Fibroblast of pulmonary artery (primary cell): ENCODE measurements at regions not wholly inside any gene's neighbourhood (a gene's known extent, or its start where the extent isn't known, plus 50 kb on each side); places are given as distances from the start of the nearest gene placed in this dataset.

ENCODE experiments used
- DNase-seq: peaks from one replicate; pipeline ENCODE4 v3.0.0-alpha.2; 2010; ENCODE audit warnings: low read depth
- H3K4me3 ChIP-seq: replicated peaks from 2 replicates; pipeline ENCODE4 v1.5.1; 2011; ENCODE audit warnings: low read depth, mild to moderate bottlenecking, control low read depth, low read length, moderate library complexity
- TF ChIP-seq, protein P1 (sequence below): IDR thresholded peaks from 2 replicates; pipeline ENCODE4 v1.5.1; 2011; ENCODE audit warnings: mild to moderate bottlenecking, control low read depth, low read length, inconsistent platforms; ENCODE audit errors: missing control alignments

GRCh38 chr4:140251571-140251970, 97.6 kb upstream of the MAML3 start:
- TF ChIP-seq, protein P1, sequence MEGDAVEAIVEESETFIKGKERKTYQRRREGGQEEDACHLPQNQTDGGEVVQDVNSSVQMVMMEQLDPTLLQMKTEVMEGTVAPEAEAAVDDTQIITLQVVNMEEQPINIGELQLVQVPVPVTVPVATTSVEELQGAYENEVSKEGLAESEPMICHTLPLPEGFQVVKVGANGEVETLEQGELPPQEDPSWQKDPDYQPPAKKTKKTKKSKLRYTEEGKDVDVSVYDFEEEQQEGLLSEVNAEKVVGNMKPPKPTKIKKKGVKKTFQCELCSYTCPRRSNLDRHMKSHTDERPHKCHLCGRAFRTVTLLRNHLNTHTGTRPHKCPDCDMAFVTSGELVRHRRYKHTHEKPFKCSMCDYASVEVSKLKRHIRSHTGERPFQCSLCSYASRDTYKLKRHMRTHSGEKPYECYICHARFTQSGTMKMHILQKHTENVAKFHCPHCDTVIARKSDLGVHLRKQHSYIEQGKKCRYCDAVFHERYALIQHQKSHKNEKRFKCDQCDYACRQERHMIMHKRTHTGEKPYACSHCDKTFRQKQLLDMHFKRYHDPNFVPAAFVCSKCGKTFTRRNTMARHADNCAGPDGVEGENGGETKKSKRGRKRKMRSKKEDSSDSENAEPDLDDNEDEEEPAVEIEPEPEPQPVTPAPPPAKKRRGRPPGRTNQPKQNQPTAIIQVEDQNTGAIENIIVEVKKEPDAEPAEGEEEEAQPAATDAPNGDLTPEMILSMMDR = no peak
- no peak for DNase-seq

DNA sequence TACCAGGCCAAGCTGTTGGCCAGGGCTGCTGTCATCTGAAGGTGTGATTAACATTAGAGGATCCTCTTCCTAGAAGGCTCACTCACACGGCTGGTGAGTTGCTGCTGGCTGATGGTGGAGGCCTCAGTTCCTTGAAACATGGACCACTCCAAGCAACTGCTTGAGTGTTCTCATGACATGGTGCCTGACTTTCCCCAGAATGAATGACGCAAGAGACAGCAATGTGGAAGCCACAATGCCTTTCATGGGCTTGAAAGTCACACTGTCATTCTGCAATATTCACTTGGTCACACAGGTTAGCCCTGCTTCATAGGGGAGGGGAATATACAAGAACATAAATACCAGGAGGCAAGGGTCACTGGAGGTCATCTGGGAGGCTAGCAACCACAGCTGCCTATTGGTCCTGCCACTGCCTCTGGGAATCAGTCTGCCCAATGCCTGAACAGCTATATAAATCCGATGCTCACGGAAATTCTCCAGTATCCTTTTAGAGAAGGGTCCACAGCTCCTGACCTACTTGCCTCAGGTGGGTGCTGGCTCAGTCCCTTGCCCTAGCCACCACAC, 97.1 kb upstream of the MAML3 start:
- TF ChIP-seq, protein P1 = no peak
- DNase-seq = no peak

More at GRCh38 chr4:140251571-140251970, 97.6 kb upstream of the MAML3 start:
- H3K4me3 ChIP-seq = no peak overlapping the region

DNA sequence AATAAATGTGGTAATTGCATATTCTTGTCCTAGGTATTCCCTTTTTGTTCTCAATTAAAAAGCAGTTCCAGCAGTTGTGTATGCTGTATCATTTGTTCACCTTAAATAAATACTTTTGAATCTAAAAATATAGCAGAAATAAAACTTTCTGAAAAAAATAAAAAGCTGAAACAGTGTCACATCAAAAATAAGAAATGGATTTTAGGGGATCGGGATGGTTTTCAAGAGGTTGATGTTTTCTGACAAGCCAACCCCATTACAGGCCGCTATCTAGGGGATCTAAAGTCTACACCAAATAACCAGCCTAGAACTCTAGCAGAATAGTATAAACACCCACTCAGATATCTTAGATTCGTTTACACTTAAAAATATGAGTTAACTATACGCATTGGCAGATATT, 95.4 kb upstream of the MAML3 start:
- no peak overlapping the region for H3K4me3 ChIP-seq
- TF ChIP-seq, protein P1 = no peak
- DNase-seq = peak; percentile 69

More for the DNA sequence above, 97.1 kb upstream of the MAML3 start:
- no peak overlapping the region for H3K4me3 ChIP-seq

DNA sequence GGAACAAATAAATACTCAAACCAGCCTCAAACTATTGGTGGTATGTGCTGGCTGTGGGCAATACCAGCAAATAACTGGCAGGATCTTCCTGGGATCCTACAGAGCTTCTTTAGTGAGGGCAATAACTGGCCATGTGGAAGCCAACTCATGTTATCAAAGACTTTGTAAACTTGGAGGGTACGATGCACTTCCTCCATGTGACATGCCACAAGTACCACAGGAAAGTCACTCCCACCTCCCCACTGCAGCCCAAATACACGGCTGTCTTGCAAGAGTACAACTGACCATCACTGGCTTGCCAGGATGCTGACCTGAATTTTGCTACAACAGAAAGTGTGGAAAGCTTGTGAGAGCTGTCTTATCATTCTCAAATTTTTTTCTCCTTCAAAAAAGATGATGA, 93.3 kb upstream of the MAML3 start:
- DNase-seq = no peak
- TF ChIP-seq, protein P1 = no peak
- no peak overlapping the region for H3K4me3 ChIP-seq

DNA sequence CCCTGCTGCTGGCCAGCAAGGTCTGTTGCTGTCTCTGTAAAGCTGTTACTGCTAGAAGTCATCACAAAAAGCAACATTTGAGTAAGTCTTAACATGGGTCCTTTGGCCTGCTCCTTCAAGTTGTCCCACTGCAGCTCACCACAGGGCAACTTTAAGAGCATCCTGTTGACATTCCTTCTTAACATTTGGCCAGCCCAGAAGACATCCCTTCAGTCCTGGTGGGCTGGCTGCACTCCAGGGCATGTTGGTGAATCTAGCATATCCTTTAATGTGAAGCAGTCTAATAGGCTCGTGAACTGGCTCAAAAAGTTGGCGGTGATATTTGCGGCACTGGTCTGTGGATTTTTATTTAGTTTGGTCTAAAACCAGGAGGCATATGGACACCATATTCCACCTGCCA, 92.2 kb upstream of the MAML3 start:
- TF ChIP-seq, protein P1 = no peak
- no peak overlapping the region for H3K4me3 ChIP-seq
- no peak for DNase-seq

- no peak for DNase-seq
- no peak overlapping the region for H3K4me3 ChIP-seq
- TF ChIP-seq, protein P1 = no peak
Observed at GRCh38 chr4:140244328-140244727, 90.3 kb upstream of the MAML3 start.

DNA sequence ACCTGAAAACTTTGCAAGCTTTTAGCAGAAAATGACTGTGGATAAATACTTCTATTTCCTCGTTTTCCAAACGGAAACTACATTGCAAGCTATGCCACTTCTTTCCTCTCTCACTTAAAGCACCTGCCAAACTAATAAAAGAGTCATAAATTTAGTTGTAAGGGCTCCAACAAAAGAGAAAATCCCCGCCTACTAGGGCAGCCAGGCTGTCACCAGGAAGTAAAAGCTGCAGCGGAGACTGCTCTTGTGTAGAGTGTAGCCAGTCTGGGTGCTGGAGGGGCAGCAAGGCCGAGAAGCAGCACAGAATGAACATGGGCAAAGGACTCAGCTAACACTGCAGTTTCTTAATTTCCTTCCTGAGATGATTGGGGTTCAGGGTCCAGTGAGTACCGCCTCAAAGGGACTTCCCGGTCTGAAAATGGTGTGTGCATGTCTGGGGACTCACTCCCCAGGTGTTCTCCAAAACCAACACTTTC, 89.3 kb upstream of the MAML3 start:
- TF ChIP-seq, protein P1 = no peak
- no peak for DNase-seq
- no peak overlapping the region for H3K4me3 ChIP-seq
